OCI-LY7 (cell line): ENCODE measurements at regions not wholly inside any gene's neighbourhood (a gene's known extent, or its start where the extent isn't known, plus 50 kb on each side); places are given as distances from the start of the nearest gene placed in this dataset.

Source experiments
- CTCF ChIP-seq: fragments of 200-600 bp; sonication (generic); conservative IDR thresholded peaks from 2 replicates; pipeline ENCODE4 v1.5.1; 2014; ENCODE audit warnings: mild to moderate bottlenecking, antibody characterized with exemption, low read length, moderate library complexity, mixed read lengths
- EZH2phosphoT487 ChIP-seq: fragments of 200-600 bp; sonication (generic); IDR thresholded peaks from 2 replicates; pipeline ENCODE4 v1.6.1; 2018; ENCODE audit warnings: low read depth, borderline replicate concordance, mild to moderate bottlenecking, mixed run types, antibody characterized with exemption, low read length, moderate library complexity, mixed read lengths

GRCh38 chr14:42554091-42554490, 947.4 kb downstream of the LRFN5 start:
- no peak for TF ChIP-seq CTCF
- no peak for TF ChIP-seq EZH2phosphoT487
